ENCODE measurements at regions not wholly inside any gene's neighbourhood (a gene's known extent, or its start where the extent isn't known, plus 50 kb on each side); places are given as distances from the start of the nearest gene placed in this dataset.

DNA sequence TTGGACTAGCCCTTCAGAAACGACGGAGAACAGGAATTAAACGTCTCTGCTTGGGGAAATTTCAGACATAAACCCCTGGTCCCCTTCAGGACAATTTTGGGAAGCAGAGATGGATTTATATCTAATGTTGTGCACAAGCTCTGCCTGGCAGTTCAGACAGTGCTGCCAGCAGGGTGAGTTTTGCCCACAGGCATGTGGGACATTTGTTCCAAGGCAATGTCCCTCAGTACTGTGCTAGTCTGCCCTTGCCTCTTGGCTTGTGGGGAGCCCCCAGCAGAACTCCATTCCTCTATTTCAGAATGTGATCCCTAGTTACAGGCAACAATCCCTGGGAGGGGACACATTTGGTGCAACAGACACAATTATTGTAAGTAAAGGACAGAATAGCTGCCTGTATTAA is 76.5 kb upstream of the GPR12 start:
- no peak for DNase-seq (ENCODE audit: low read depth in 3 of 3)

DNA sequence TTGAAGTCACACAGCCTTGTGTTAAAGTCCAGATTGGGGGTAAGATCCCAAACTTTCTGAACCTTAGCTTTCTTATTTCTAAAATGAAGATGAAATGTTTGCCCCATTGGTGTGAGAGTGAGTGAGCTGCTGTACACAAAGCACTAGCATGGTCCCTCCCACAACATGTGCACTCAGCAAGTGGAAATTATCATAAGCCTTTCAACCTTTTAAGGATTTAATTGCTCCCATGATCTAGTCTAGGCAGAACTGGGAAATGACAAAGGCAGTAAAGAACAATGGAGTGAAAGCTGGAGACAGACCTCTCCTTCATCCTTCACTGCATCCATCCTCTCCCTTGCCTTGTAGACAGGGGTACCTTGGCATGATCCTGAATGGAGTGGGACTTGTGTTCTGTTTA is 76.0 kb upstream of the GPR12 start:
- DNase-seq (ENCODE audit: low read depth in 3 of 3), result no peak

DNA sequence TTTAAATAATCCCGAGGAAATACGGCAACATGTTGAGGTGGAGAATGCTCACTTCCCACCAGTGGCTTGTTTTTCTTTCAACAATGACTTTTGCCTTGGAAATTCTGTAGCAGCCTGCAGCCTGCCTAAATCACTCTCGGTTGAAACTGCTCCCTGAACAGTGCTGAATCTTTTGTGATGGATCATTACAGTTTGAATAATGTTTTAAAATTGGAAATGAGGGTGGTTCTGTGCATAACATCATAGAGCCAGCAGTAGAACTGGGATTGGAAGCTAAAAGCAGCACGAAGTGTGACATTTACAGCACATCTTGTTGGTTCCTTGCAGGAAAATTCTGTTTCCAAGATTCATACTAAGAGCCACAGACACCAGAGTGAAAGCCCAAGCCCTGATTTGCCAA is 74.1 kb upstream of the GPR12 start:
- DNase-seq (ENCODE audit: low read depth in 3 of 3), result no peak

DNA sequence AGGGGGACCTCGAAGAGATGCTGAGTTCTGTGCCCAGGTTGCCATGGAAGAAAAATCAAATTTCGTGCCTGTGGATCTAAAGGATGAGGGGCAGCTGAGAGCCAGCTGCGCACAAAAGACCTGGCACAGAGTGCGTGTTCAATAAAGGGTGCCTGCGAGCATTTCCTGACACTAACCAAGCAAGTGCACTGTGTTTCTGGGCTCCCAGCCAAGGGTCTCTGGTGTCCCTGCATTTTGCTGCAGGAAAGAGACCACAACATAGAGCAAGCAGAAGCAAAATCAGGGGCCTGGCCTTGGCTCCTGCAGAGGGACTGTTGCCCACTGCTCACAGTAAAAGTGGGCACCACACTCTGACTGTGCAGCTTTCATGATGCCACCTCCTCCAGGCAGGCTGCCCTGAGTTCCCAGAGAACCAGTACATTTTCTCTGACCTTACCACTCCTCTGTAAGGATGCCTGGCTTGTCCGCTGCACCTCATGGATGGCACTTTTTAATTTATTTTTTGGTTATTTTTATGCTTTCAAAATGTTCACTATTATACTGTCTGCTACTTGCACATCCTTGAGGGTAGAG is 70.8 kb upstream of the GPR12 start:
- DNase-seq (ENCODE audit: low read depth in 3 of 3), result no peak

DNA sequence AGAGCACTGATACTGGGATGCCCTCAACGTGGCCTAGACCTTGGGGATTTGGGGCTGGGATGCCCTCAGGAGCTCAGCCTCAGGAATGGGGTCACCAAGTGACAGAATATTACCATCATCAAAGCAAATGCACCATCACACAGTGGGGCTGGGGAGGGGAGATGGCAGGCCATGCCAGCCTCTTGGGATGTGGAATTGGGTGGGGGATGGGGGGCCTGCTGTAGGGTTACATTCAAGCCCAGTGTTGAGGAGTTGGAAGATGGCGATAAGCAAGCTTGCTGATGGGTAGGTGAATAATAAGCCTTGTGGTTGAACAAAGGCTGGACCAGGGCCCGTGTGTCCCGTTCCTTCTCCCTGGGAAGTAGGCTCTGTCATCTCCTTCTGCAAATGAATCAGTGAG is 69.1 kb upstream of the GPR12 start:
- no peak for DNase-seq (ENCODE audit: low read depth in 3 of 3)

DNA sequence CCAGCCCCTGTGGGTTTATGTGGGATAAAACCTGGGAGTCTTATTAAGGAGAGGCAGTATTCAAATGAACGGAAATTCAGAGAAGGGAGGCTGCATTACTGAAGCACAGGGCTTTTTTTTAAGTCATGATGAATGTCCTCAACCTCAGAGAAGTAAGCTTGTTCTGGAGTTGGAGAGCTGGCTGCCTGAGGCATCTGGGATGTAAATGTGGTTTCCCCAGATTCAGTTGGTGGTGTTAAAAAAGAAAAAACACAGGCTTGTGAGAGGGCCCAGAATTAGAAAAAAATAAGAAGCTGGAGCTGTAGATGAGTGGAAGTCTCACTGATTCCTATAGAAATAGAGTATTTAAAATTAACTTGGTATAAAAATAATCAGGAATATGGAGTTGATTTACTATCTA is 64.0 kb upstream of the GPR12 start:
- DNase-seq (ENCODE audit: low read depth in 3 of 3), result no peak

DNA sequence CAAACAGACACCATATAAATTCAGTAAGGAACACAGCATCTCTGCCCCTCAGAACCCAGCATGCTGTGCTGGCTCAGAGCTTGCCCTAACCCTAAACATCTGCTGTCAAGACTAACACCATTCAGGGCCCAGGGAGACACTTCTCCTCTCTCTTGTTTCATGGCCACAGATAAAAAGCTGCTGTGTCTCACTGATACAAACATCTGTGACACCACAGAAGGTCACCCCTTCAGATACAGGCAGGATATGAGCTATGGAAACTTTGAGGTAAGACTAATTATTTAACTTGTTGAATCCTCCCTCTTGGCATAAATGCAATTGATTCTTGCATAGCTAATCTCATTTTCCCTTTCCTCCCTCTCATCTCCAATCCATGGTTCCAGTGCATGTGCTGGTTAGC is 61.6 kb upstream of the GPR12 start:
- no peak for DNase-seq (ENCODE audit: low read depth in 3 of 3)

DNA sequence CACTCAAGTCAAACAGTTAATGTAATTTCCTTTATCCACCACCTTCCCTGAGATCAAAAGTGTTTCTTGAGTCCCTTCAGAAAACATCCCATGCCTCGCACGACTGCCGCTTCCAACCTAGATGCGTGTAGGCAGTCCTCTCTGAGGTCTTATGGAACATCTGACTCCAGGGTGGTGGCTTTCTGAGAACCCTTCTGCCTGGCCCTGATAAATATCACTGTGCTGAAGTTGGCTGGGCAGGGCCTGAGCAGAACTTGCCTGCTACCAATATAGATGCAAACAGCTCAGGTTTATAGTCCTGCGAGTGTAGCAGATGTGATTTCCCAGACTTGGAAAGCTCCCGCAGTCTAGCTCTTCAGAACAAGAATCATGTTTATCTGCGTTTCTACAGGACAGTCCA is 61.1 kb upstream of the GPR12 start:
- DNase-seq (ENCODE audit: low read depth in 3 of 3), result no peak

DNA sequence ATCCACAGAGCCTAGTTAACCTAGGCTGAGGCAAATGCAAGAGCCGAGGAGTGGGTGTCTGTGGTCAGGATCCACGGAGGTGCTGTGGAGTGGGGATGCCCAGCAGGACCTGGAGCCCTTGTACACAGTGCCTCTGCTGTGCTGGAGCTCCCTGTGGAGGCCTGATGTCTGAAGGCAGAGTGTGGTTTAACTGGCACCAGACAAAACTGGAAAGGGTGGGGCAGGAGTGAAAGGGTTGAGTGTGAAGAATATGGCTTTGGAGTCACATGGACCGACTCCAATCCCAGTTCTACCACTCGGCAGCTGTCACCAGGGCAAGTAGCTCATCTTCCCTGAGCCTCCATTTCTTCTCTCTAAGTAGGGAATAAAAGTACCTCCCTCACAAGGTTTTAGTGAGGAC is 60.3 kb upstream of the GPR12 start:
- no peak for DNase-seq (ENCODE audit: low read depth in 3 of 3)

DNA sequence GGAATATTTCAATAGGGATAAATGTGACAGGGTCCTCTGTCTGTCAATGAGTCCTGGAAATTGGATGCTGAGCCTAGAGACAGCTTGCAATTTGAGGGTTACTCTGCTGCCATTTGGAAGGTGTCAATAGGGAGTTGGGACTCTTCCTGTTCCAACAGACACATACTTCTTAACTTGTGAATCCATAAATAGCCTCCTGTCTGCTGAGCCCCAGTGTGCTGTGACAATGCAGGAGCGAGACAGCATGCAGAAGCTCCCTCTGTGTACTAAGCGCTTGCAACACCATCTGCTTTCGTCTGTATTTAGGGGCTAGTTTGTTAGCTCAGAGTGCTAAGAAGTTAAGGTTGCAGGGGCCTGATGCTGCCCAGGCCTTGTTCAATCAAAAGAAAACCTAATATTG is 58.5 kb upstream of the GPR12 start:
- DNase-seq (ENCODE audit: low read depth in 3 of 3), result no peak

DNA sequence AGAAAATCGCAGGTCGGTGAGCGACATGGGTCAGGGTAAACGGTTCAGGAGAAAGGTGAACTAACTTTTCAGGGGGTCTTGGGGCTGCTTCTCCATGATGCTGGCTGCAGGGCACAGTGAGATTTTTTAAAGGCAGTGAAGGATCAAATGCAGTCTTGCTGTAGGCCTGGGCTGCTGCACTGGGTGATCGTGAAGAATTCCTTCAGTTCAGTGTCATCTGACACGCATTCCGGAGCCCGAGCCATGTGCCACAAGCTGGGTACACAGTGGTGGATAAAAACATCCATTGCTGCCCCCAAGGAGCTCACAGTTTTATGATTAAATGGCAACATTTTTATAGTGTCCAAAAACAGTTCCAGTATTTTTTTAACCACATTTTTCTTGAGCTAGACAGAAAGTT is 56.3 kb upstream of the GPR12 start:
- DNase-seq (ENCODE audit: low read depth in 3 of 3), result no peak

DNA sequence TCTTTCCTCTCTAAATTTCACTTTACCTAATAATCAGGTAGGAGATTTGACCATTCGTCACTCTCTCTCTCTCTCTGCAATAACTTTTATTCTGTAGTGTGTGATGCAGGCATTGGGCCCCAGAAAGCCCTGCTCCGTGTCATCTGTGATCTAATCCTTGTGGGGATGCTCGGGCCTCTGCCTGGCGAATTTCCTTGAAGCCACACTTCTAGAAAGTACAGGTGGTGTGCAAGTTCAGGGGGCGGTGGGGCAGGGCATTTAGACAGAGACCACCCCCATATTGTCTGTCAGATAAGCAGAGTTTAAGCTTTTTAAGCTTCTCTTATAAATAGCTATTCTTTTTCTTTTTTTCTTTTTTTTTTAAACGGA is 53.4 kb upstream of the GPR12 start:
- no peak for DNase-seq (ENCODE audit: low read depth in 3 of 3)

DNA sequence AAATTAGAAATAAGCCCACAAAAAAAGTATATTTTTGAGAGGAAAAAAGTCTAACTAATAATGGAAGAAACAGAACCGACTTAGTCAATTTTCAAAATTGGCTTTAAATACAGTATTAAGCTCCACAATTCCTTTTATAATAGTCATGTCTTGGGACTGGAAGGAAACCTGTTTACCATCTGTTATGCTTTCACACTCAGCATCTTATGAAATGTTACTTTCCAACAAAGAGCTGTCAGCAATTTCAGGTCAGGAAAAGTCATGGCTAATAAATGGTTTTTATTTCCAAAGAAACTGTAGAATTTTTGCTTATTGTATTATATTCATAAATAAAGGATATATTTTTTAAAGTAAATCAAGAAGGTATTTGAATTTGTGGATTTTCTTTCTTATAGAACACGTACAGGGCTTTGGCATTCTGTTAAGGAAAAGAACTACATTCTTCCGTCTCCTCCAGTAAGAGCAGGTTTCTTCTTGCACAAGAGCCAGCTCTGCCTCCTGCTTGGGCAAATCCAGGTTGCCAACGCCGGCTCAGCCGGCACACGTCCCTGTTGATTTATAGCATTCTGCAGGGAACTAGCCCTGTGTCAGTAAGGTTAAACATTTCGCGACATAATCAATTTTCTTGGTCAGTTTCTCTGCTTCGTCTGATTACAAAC is 52.9 kb upstream of the GPR12 start:
- DNase-seq (ENCODE audit: low read depth in 3 of 3), result no peak

DNA sequence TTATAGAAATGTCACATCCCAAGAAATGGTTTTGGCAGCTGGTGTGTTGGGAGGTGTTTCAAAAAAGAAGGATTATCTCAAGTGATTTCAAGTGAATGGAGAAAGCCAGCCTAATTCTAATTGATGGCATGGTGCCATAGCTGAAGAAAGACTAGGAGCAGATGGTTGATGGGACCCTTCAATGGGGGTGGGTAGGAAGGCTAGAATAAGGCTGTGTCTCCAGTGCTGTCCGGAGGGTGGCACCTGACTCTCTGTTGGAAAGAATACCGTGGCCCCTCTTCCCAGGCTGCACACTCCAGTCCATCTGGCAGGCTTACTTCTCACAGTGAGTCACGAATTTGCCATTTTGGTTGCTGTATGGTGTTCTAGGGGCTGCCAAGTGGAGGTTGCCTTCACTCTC is 51.0 kb upstream of the GPR12 start:
- no peak for DNase-seq (ENCODE audit: low read depth in 3 of 3)

All from stimulated activated CD4-positive, alpha-beta T cell treated with anti-CD3 and anti-CD28 coated beads, TNF-alpha, amount 100 ng/mL, for 4 hours (primary cell).